HUES48 (cell line): ENCODE measurements at regions not wholly inside any gene's neighbourhood (a gene's known extent, or its start where the extent isn't known, plus 50 kb on each side); places are given as distances from the start of the nearest gene placed in this dataset.

ENCODE experiments used
- H3K27ac ChIP-seq: one replicate; pipeline ENCODE4 v1.7.0; 2013; ENCODE audit warnings: low read depth, low read length, inconsistent platforms
- H3K27me3 ChIP-seq: 2 replicates; pipeline ENCODE4 v1.6.1; 2013; ENCODE audit warnings: mild to moderate bottlenecking, low read length; ENCODE audit not compliant: control insufficient read depth, insufficient read depth
- H3K36me3 ChIP-seq: 2 replicates; pipeline ENCODE4 v1.6.1; 2013; ENCODE audit warnings: low read length; ENCODE audit not compliant: control insufficient read depth, insufficient read depth
- H3K4me1 ChIP-seq: 2 replicates; pipeline ENCODE4 v1.6.1; 2013; ENCODE audit warnings: mild to moderate bottlenecking, low read length; ENCODE audit not compliant: control insufficient read depth, insufficient read depth
- H3K4me3 ChIP-seq: 2 replicates; pipeline ENCODE4 v1.5.1; 2013; ENCODE audit warnings: mild to moderate bottlenecking, low read depth, low read length
- H3K9ac ChIP-seq: 2 replicates; pipeline ENCODE4 v1.6.1; 2013; ENCODE audit warnings: mild to moderate bottlenecking, low read depth, low read length, moderate library complexity
- H3K9me3 ChIP-seq: 2 replicates; pipeline ENCODE4 v1.6.1; 2013; ENCODE audit warnings: low read length; ENCODE audit not compliant: control insufficient read depth, insufficient read depth

DNA sequence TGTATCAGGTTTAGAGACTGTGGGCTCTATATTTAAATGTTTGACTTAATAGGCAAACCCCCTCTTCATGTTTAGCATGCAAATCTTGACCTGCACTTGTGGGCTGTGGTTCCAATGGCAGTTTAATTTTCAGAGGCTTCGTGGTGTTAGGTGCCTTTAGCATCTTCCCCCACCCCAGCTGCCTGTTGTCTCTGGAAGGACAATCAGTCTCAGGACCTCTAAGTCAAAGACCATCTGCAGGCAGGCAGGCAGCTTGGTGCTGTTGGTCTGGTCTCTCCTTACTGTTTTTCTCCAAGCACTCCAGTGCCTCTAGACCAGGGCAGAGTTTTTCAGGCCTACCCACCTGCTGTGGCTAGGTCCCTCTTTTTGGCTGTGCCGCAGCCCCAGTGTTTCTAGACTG lies 990.4 kb downstream of the CDH11 start:
- Histone ChIP-seq H3K4me3 (no peak overlapping the region), H3K36me3 (no peaks in the 10 kb centered on the region), H3K9ac (no peak overlapping the region), H3K27me3 (no peaks in the 10 kb centered on the region), H3K4me1 (peaks cover 7% of the 10 kb centered on the region), H3K9me3 (no peaks in the 10 kb centered on the region), H3K27ac (no peak overlapping the region)

DNA sequence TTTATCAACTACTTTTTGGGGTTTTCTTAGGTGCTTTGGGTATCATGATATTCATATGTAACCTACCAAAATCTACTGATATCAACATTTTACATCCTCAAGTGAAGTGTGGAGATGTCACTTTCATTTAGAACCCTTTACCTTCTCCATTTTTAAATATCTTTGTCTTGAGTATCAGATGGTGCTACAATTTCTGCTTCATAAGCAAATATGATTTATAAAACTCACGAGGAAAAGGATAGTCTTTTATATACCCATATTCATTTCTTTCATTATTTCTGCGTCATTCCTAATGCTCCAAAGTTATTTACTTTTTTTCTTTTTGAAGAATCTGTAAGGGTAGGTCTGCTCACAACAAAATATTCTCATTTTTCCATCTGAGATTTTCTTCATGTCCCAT lies 991.7 kb downstream of the CDH11 start:
- no peaks in the 10 kb centered on the region for H3K36me3 ChIP-seq
- H3K4me1 ChIP-seq, result peaks cover 7% of the 10 kb centered on the region
- H3K27ac ChIP-seq, result no peak overlapping the region
- no peaks in the 10 kb centered on the region for H3K27me3 ChIP-seq
- H3K9me3 ChIP-seq, result no peaks in the 10 kb centered on the region
- H3K9ac ChIP-seq, result no peak overlapping the region
- no peak overlapping the region for H3K4me3 ChIP-seq

DNA sequence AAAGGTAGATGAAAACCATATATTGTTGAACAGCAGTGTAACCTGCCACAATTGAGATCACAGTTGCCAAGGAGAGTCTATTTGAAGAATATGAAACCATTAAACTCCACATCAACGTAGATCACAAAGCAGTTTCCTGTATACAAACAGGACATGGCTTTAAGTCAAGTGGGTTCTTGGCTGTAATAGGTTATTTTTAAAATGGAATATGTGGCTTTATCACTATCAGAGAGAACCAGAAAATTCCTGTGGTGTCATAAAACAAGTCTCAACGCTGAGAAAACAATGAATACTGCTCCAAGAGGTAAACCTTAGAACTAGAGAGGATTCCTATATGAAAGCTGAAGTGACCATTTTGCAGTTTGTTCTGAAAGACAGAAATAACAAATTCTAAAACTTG lies 999.7 kb downstream of the CDH11 start:
- no peaks in the 10 kb centered on the region for H3K4me1 ChIP-seq
- H3K27ac ChIP-seq, result no peak overlapping the region
- no peaks in the 10 kb centered on the region for H3K27me3 ChIP-seq
- H3K36me3 ChIP-seq, result no peaks in the 10 kb centered on the region
- no peak overlapping the region for H3K9ac ChIP-seq
- H3K4me3 ChIP-seq, result no peak overlapping the region
- H3K9me3 ChIP-seq, result no peaks in the 10 kb centered on the region

DNA sequence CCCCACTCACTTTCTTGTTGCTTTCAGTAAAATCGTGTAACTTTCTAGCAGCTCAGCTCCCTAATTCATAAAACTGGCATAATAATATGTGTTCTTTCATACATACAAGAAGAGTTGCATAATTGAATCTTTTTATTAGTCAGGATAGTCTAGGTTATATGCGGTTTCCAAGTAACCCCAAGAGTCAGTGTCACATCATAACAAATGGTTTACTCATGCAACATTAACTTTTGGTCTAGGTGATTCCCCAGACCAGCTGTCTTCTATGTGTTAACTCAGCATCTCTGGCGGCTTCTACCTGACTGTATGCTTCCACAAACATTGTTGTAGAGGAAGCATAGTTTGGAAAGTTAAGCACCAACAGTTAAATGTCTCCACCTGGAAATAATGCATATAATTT lies 1000.4 kb downstream of the CDH11 start:
- no peaks in the 10 kb centered on the region for H3K9me3 ChIP-seq
- no peaks in the 10 kb centered on the region for H3K36me3 ChIP-seq
- H3K4me3 ChIP-seq, result no peak overlapping the region
- no peak overlapping the region for H3K9ac ChIP-seq
- H3K4me1 ChIP-seq, result no peaks in the 10 kb centered on the region
- no peaks in the 10 kb centered on the region for H3K27me3 ChIP-seq
- no peak overlapping the region for H3K27ac ChIP-seq

DNA sequence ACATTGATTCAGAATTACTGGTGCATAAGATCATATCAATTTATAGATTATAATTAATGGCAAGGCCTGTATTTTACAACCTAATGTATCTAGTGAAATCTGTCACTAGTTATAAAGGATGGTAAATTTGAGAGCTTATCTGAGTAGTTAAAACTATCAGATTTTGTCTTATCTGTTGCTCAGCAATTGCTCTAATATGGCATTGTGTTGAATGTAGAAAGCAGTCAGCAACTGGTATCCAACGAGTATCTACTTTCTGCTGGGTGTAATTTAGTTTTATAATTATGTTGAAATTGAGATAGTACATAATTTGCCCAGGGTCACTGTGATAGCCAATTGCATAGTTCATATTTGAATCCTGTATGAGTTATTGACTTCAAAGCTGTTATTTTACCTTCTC lies 1005.7 kb downstream of the CDH11 start:
- Histone ChIP-seq H3K9ac (no peak overlapping the region), H3K4me3 (no peak overlapping the region), H3K27ac (no peak overlapping the region), H3K4me1 (no peaks in the 10 kb centered on the region), H3K9me3 (no peaks in the 10 kb centered on the region), H3K27me3 (no peaks in the 10 kb centered on the region), H3K36me3 (no peaks in the 10 kb centered on the region)

DNA sequence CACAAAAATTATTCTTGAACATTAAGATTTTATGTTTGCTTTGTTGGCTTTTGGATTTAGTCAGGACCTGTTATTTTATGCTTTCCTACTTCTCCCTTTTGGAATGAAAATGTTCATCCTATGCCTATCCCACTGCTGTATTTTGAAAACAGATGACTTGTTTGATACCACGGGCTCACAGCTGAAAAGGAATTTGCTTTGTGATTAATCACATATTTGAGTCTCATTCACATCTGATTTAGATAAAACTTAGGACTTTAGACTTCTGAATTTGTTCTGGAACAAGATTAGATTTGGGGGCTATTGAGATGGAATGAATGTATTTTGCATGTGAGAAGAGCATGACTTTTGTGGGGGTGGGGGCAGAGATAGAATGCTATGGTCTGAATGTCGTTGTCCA lies 1012.6 kb downstream of the CDH11 start:
- H3K36me3 ChIP-seq, result no peaks in the 10 kb centered on the region
- no peaks in the 10 kb centered on the region for H3K27me3 ChIP-seq
- H3K4me3 ChIP-seq, result no peak overlapping the region
- no peaks in the 10 kb centered on the region for H3K4me1 ChIP-seq
- no peaks in the 10 kb centered on the region for H3K9me3 ChIP-seq
- no peak overlapping the region for H3K9ac ChIP-seq
- H3K27ac ChIP-seq, result no peak overlapping the region

DNA sequence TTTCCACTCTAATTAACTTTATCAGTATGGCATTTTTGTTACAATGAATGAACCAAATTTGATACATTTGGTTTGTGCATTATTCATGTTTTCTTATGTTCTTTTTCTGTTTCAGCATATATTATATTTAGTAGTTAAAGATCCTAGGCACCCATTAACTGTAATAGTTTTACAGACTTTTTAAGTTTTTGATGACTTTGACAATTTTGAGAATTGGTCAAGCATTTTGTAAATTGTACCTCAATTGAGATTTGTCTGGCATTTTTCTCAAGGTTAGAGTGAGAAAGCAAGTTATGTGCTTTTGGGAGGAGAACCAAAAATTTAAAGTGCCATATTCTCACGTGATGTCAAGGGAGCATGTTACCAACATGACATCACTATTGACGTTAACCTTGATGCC lies 1019.2 kb downstream of the CDH11 start:
- Histone ChIP-seq H3K27ac (no peak overlapping the region), H3K9ac (no peak overlapping the region), H3K9me3 (no peaks in the 10 kb centered on the region), H3K4me1 (no peaks in the 10 kb centered on the region), H3K36me3 (no peaks in the 10 kb centered on the region), H3K4me3 (no peak overlapping the region), H3K27me3 (no peaks in the 10 kb centered on the region)

DNA sequence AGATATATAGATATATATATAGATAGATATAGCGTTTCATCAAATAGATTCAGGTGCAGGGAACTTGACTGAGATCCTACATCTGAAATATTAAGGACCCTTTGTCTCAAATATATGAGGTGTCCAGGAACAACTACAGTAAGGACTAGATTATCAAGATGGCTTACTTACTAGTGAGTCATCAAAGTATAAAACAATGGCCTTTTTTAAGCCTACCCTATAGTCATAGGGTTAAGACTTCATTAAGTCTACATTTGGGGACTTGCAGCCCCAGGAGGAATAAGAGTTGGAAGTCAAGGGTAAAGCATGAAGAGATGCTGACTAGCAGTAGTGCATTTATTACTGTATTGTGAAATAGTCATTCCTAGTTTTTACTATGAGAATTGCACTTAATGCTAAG lies 1023.4 kb downstream of the CDH11 start:
- Histone ChIP-seq H3K27ac (no peak overlapping the region), H3K4me3 (no peak overlapping the region), H3K4me1 (no peaks in the 10 kb centered on the region), H3K9ac (no peak overlapping the region), H3K9me3 (no peaks in the 10 kb centered on the region), H3K27me3 (no peaks in the 10 kb centered on the region), H3K36me3 (no peaks in the 10 kb centered on the region)

DNA sequence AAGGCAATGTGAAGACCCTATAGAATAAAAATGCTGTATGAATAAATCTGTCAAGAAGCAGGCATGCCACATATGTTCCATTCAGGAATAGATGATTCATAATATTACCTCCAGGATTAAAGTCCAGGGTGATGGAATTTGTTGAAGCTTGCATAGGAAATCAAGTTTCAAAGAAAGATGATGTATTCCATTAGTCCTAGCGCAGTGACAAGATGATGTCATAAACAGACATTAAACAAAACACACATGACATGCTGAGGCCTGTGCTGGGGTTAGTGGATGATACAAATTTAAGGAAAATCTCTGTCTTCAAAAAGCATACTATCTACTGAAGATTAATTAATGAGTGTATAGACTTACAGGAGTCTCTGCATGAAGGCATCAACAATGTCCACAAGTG lies 1025.2 kb downstream of the CDH11 start:
- Histone ChIP-seq H3K36me3 (no peaks in the 10 kb centered on the region), H3K4me3 (no peak overlapping the region), H3K9ac (no peak overlapping the region), H3K9me3 (no peaks in the 10 kb centered on the region), H3K4me1 (peaks cover 8% of the 10 kb centered on the region; the same call in 1 of the 2 replicates), H3K27me3 (no peaks in the 10 kb centered on the region), H3K27ac (no peak overlapping the region)

DNA sequence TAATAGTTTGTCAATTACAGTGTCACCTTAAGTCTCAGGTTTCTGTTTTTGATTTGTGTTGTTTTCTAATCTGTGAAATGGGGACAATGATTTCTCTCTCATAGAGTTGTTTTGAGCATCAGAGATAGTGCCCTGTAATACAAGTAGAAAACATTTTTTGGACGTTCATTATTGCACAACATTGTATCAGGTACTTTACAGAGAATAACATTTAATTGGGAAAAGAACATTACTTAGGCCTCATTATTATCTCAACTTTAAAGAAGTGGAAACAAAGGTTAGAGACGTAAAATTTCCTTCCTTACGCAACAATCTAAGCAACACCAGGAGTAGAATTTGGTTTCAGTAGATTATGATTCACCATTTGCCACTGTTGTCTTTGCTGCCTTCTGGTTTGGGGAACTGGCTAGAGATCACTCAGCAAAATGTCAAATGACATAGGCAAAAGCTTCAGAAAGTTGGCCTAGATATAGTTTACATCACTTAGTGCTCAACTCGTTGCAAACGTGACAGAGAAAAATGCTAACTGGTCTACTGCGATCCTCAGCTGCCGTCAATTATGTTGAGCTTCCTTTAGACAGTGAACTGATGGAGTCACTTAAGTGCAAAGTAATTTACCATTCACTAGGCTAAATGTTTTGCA lies 1026.8 kb downstream of the CDH11 start:
- H3K27me3 ChIP-seq, result no peaks in the 10 kb centered on the region

DNA sequence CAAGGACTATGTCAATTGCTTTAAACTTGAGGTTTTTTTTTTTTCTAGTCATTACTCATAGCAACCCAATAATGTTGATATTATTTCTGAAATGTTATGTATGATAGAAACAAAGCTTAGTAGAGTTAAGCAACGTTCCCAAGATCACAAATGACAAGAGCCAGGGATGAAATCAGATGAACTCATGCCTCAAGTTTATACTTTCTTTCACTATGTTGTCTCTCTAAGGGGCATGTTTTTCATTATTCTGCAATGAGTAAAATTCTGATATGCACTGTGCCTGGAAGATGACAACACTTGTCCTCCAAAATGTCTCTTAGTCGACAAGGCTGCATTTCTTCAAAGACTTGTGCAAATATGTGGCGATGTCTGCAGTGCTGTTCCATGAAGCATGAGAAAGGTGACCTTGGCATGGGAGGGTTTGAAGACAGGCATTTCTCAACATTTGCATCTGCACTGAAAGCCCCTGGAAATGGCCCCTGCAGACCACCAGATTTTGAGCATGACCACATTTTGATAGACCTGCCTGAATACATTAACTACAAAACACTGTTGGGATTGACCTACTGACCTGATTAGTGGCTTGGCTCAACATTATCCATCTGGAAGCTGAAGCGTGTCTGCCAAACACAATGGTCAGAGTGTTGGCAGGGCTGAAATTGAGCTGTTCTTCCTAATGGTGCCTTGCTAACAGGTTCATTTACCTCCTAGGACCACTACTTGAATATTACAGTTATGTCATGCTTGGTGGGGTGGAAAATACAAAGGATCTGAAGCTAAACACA lies 1027.5 kb downstream of the CDH11 start:
- Histone ChIP-seq H3K27me3 (no peaks in the 10 kb centered on the region), H3K27ac (no peak overlapping the region), H3K9me3 (no peaks in the 10 kb centered on the region), H3K9ac (no peak overlapping the region), H3K4me1 (peaks cover 8% of the 10 kb centered on the region; the same call in 1 of the 2 replicates), H3K36me3 (no peaks in the 10 kb centered on the region), H3K4me3 (no peak overlapping the region)

More for the DNA sequence above, 1026.8 kb downstream of the CDH11 start:
- Histone ChIP-seq H3K9ac (no peak overlapping the region), H3K36me3 (no peaks in the 10 kb centered on the region), H3K27ac (no peak overlapping the region), H3K4me1 (peaks cover 8% of the 10 kb centered on the region; the same call in 1 of the 2 replicates), H3K4me3 (no peak overlapping the region), H3K9me3 (no peaks in the 10 kb centered on the region)
